MM.1S (cell line): ENCODE measurements at regions not wholly inside any gene's neighbourhood (a gene's known extent, or its start where the extent isn't known, plus 50 kb on each side); places are given as distances from the start of the nearest gene placed in this dataset.

ENCODE experiments used
- DNase-seq: peaks from one replicate; pipeline ENCODE4 v3.0.0-alpha.2; 2015
- H2AFZ ChIP-seq: fragments of 300-600 bp; sonication (generic); 2 replicates; pipeline ENCODE4 v1.6.0; 2016; ENCODE audit warnings: antibody characterized with exemption, low read length
- H3F3A ChIP-seq: fragments of 300-600 bp; sonication (generic); 2 replicates; pipeline ENCODE4 v1.6.1; 2016; ENCODE audit warnings: mild to moderate bottlenecking, antibody characterized with exemption, low read length, moderate library complexity, mixed read lengths; ENCODE audit not compliant: insufficient read depth
- H3K27ac ChIP-seq: fragments of 300-600 bp; sonication (generic); 2 replicates; pipeline ENCODE4 v1.5.1; 2016; ENCODE audit warnings: mild to moderate bottlenecking, low read length
- H3K27me3 ChIP-seq: fragments of 300-600 bp; sonication (generic); replicated peaks from 2 replicates; pipeline ENCODE4 v1.6.0; 2016; ENCODE audit warnings: low read length; ENCODE audit not compliant: insufficient read depth
- H3K36me3 ChIP-seq: fragments of 300-600 bp; sonication (generic); replicated peaks from 2 replicates; pipeline ENCODE4 v1.6.1; 2016; ENCODE audit warnings: mild to moderate bottlenecking, low read length, mixed read lengths; ENCODE audit not compliant: insufficient read depth
- H3K4me1 ChIP-seq: fragments of 300-600 bp; sonication (generic); 2 replicates; pipeline ENCODE4 v1.6.1; 2016; ENCODE audit warnings: low read length, mixed read lengths
- H3K4me2 ChIP-seq: fragments of 300-600 bp; sonication (generic); 2 replicates; pipeline ENCODE4 v1.6.0; 2016; ENCODE audit warnings: low read depth, low read length
- H3K4me3 ChIP-seq: fragments of 300-600 bp; sonication (generic); 2 replicates; pipeline ENCODE4 v1.5.1; 2016; ENCODE audit warnings: low read length, mixed read lengths
- H3K79me2 ChIP-seq: fragments of 300-600 bp; sonication (generic); 2 replicates; pipeline ENCODE4 v1.6.1; 2016; ENCODE audit warnings: mixed run types, low read length, mixed read lengths
- H3K9ac ChIP-seq: fragments of 300-600 bp; sonication (generic); 2 replicates; pipeline ENCODE4 v1.6.1; 2016; ENCODE audit warnings: low read length, mixed read lengths
- H3K9me2 ChIP-seq: fragments of 300-600 bp; sonication (generic); replicated peaks from 2 replicates; pipeline ENCODE4 v1.6.1; 2016; ENCODE audit warnings: mild to moderate bottlenecking, low read length, mixed read lengths; ENCODE audit not compliant: insufficient read depth
- H3K9me3 ChIP-seq: fragments of 300-600 bp; sonication (generic); replicated peaks from 2 replicates; pipeline ENCODE4 v1.6.1; 2016; ENCODE audit warnings: mild to moderate bottlenecking, low read length, mixed read lengths; ENCODE audit not compliant: insufficient read depth
- H4K20me1 ChIP-seq: fragments of 300-600 bp; sonication (generic); 2 replicates; pipeline ENCODE4 v1.6.1; 2016; ENCODE audit warnings: mild to moderate bottlenecking, low read length, moderate library complexity, mixed read lengths; ENCODE audit not compliant: insufficient read depth
- CTCF ChIP-seq: fragments of 300-600 bp; sonication (generic); IDR thresholded peaks from 2 replicates; pipeline ENCODE4 v1.5.1; 2016; ENCODE audit warnings: antibody characterized with exemption, low read length, mixed read lengths
- EZH2 ChIP-seq: fragments of 300-600 bp; sonication (generic); optimal IDR thresholded peaks from 2 replicates; pipeline ENCODE3; 2017; ENCODE audit warnings: low read depth, mild to moderate bottlenecking, antibody characterized with exemption, low read length, mixed read lengths
- EZH2phosphoT487 ChIP-seq: fragments of 300-600 bp; sonication (generic); IDR thresholded peaks from 2 replicates; pipeline ENCODE4 v1.6.1; 2018; ENCODE audit warnings: antibody characterized with exemption, low read length

- Histone ChIP-seq H3K79me2 (no peaks in the 10 kb centered on the region), H3K9ac (no peak overlapping the region), H3K27me3 (no peaks in the 10 kb centered on the region), H4K20me1 (no peaks in the 10 kb centered on the region), H3K4me3 (no peak overlapping the region), H3K4me2 (no peak overlapping the region), H3K36me3 (no peaks in the 10 kb centered on the region), H3F3A (no peaks in the 10 kb centered on the region), H3K9me2 (no peaks in the 10 kb centered on the region), H3K27ac (no peak overlapping the region), H3K9me3 (no peaks in the 10 kb centered on the region), H2AFZ (no peak overlapping the region), H3K4me1 (no peaks in the 10 kb centered on the region)
- TF ChIP-seq EZH2phosphoT487 (no peak), EZH2 (no peak), CTCF (no peak)
- no peak for DNase-seq
Observed at GRCh38 chr14:58849601-58850000, 211.8 kb downstream of the DACT1 start.

GRCh38 chr14:58850011-58850410 is 212.2 kb downstream of the DACT1 start:
- DNase-seq = no peak
- Histone ChIP-seq H3F3A (no peaks in the 10 kb centered on the region), H3K4me2 (no peak overlapping the region), H3K4me3 (no peak overlapping the region), H4K20me1 (no peaks in the 10 kb centered on the region), H2AFZ (no peak overlapping the region), H3K9me2 (no peaks in the 10 kb centered on the region), H3K9me3 (no peaks in the 10 kb centered on the region), H3K4me1 (no peaks in the 10 kb centered on the region), H3K79me2 (no peaks in the 10 kb centered on the region), H3K9ac (no peak overlapping the region), H3K27ac (no peak overlapping the region), H3K36me3 (no peaks in the 10 kb centered on the region), H3K27me3 (no peaks in the 10 kb centered on the region)
- TF ChIP-seq CTCF (no peak), EZH2 (no peak), EZH2phosphoT487 (no peak)

GRCh38 chr14:58861586-58861985 is 223.8 kb downstream of the DACT1 start:
- Histone ChIP-seq H3K79me2 (no peaks in the 10 kb centered on the region), H3K36me3 (no peaks in the 10 kb centered on the region), H3K27me3 (no peaks in the 10 kb centered on the region), H3K9me2 (no peaks in the 10 kb centered on the region), H3K4me3 (no peak overlapping the region), H3K27ac (no peak overlapping the region), H2AFZ (no peak overlapping the region), H3F3A (no peaks in the 10 kb centered on the region), H3K4me2 (no peak overlapping the region), H3K9me3 (no peaks in the 10 kb centered on the region), H4K20me1 (no peaks in the 10 kb centered on the region), H3K4me1 (no peaks in the 10 kb centered on the region), H3K9ac (no peak overlapping the region)
- TF ChIP-seq CTCF = no peak
- TF ChIP-seq EZH2 = no peak
- no peak for TF ChIP-seq EZH2phosphoT487
- DNase-seq = no peak
